ENCODE measurements at regions not wholly inside any gene's neighbourhood (a gene's known extent, or its start where the extent isn't known, plus 50 kb on each side); places are given as distances from the start of the nearest gene placed in this dataset.
A peak's percentile ranks its signal among the peaks of the same experiment; 100 is the strongest.
"Not testable (repeated sequence)": the region's sequence is repeated elsewhere in the genome, so short reads cannot be mapped to it uniquely, and the experiment has no call there.

DNA sequence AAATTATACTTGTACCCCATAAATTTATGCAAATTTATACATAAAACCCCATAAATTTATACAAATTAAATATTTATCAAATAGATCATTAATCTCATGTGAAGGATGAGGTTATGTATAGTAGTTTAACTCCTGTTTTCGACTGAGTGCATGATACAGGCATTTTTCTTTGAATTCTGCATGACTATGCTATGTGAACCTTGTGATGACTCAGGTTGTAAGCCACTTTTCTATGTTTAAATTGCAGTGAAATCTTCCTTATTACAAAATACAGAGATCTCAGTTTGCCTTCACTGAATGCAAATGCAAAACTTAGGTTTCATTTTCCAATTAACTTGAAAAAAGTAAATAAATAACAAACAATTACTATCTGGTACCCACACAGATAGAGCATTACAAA is 843.7 kb downstream of the CDH11 start:
- Mint-ChIP-seq H3K36me3 (ENCODE audit: low read depth) (no peaks in the 10 kb centered on the region), H3K27ac (no peak overlapping the region), H3K27me3 (ENCODE audit: insufficient read depth) (no peaks in the 10 kb centered on the region; the same call in 1 of the 2 replicates), H3K4me3 (no peak overlapping the region), H3K4me1 (ENCODE audit: low read depth) (peaks cover 13% of the 10 kb centered on the region), H3K9me3 (no peaks in the 10 kb centered on the region)
- TF ChIP-seq CTCF (IDR thresholded peaks at IDR 0.05) = no peak
- peak; percentile 2 for DNase-seq

DNA sequence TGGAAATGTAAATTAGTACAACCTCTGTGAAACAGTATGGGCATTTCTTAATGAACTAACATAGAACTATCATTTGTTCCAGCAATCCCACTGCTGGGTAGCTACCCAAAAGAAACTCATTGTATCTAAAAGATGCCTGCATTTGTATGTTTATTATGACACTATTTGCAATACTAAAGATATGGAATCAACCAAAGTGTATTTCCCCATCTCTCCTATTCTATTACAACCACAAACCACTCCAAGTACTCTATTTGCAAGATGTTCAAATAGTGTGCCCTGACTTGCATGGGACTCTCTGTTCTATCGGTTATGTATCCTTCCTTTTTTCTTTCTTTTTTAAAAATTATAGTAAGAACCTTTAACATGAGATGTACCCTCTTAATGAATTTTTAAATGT is 845.2 kb downstream of the CDH11 start:
- Mint-ChIP-seq H3K27me3 (ENCODE audit: insufficient read depth) (no peaks in the 10 kb centered on the region; the same call in 1 of the 2 replicates), H3K9me3 (no peaks in the 10 kb centered on the region), H3K27ac (no peak overlapping the region), H3K4me3 (no peak overlapping the region), H3K4me1 (ENCODE audit: low read depth) (peaks cover 13% of the 10 kb centered on the region), H3K36me3 (ENCODE audit: low read depth) (no peaks in the 10 kb centered on the region)
- no peak for TF ChIP-seq CTCF (IDR thresholded peaks at IDR 0.05)
- no peak for DNase-seq

GRCh38 chr16:64272028-64272427 is 849.8 kb downstream of the CDH11 start:
- Mint-ChIP-seq H3K9me3 (0 out of 2 replicates have a peak, but pooled peaks cover 4% of the 10 kb centered on the region), H3K27me3 (ENCODE audit: insufficient read depth) (no peaks in the 10 kb centered on the region; the same call in 1 of the 2 replicates), H3K36me3 (ENCODE audit: low read depth) (no peaks in the 10 kb centered on the region), H3K4me1 (ENCODE audit: low read depth) (no peaks in the 10 kb centered on the region), H3K27ac (no peak overlapping the region), H3K4me3 (no peak overlapping the region)
- no peak for DNase-seq
- TF ChIP-seq CTCF (IDR thresholded peaks at IDR 0.05) = no peak

DNA sequence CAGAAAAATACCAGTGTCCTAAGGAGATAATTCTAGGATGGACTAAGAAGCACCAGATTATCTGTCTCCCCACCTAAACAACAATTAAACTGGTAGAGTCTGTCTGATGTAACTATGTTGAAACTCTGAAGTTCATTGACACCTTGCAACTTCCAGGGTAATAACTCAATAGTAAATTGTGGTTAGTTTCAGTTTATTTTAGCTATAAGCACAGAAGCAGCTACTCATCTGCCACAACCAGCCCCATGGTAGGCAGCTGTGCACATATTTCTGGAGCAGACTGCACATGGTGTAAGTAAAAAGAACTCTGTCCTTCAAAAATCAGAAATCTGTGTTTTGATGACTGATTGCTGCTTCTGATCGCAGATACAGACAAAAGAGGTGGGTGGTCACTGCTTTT is 852.1 kb downstream of the CDH11 start:
- Mint-ChIP-seq H3K36me3 (ENCODE audit: low read depth) (no peaks in the 10 kb centered on the region), H3K27ac (no peak overlapping the region), H3K4me1 (ENCODE audit: low read depth) (no peaks in the 10 kb centered on the region), H3K4me3 (no peak overlapping the region), H3K9me3 (0 out of 2 replicates have a peak, but pooled peaks cover 4% of the 10 kb centered on the region), H3K27me3 (ENCODE audit: insufficient read depth) (no peaks in the 10 kb centered on the region)
- TF ChIP-seq CTCF (IDR thresholded peaks at IDR 0.05) = no peak
- no peak for DNase-seq

GRCh38 chr16:64265756-64266155 is 856.1 kb downstream of the CDH11 start:
- no peaks in the 10 kb centered on the region for H3K4me1 Mint-ChIP-seq (ENCODE audit: low read depth)
- DNase-seq = no peak
- H3K4me3 Mint-ChIP-seq = no peak overlapping the region
- H3K27me3 Mint-ChIP-seq (ENCODE audit: insufficient read depth) = no peaks in the 10 kb centered on the region
- peaks cover 7% of the 10 kb centered on the region; the same call in 1 of the 2 replicates for H3K36me3 Mint-ChIP-seq (ENCODE audit: low read depth)
- no peak overlapping the region for H3K27ac Mint-ChIP-seq
- 0 out of 2 replicates have a peak, but pooled peaks cover 9% of the 10 kb centered on the region for H3K9me3 Mint-ChIP-seq
- no peak for TF ChIP-seq CTCF (IDR thresholded peaks at IDR 0.05)

- H3K9me3 Mint-ChIP-seq; DNase-seq; H3K27me3 Mint-ChIP-seq (ENCODE audit: insufficient read depth); H3K36me3 Mint-ChIP-seq (ENCODE audit: low read depth); H3K4me3 Mint-ChIP-seq; H3K4me1 Mint-ChIP-seq (ENCODE audit: low read depth); H3K27ac Mint-ChIP-seq: not testable (repeated sequence)
Measured at GRCh38 chr16:64260631-64261401, 861.0 kb downstream of the CDH11 start.

Data from HFFc6 (cell line).